ENCODE measurements at regions not wholly inside any gene's neighbourhood (a gene's known extent, or its start where the extent isn't known, plus 50 kb on each side); places are given as distances from the start of the nearest gene placed in this dataset.

- DNase-seq (ENCODE audit: low spot score) = no peak
- TF ChIP-seq CTCF (IDR thresholded peaks at IDR 0.05) = no peak
- no peak overlapping the region for H3K4me3 ChIP-seq
- H3K27ac ChIP-seq = no peak overlapping the region
These were observed 88.9 kb upstream of the RUNX3 start for GRCh38 chr1:25018943-25019336.

GRCh38 chr1:25018110-25018735 is 88.1 kb upstream of the RUNX3 start:
- no peak for TF ChIP-seq CTCF (IDR thresholded peaks at IDR 0.05)
- H3K27ac ChIP-seq = no peak overlapping the region
- no peak for DNase-seq (ENCODE audit: low spot score)
- H3K4me3 ChIP-seq = no peak overlapping the region

- no peak for TF ChIP-seq CTCF (IDR thresholded peaks at IDR 0.05)
- H3K4me3 ChIP-seq = no peak overlapping the region
- no peak overlapping the region for H3K27ac ChIP-seq
- no peak for DNase-seq (ENCODE audit: low spot score)
These were observed 87.5 kb upstream of the RUNX3 start for GRCh38 chr1:25017436-25018109.

GRCh38 chr1:25012966-25013962 is 83.2 kb upstream of the RUNX3 start:
- TF ChIP-seq CTCF (IDR thresholded peaks at IDR 0.05) = no peak
- no peak overlapping the region for H3K4me3 ChIP-seq
- no peak for DNase-seq (ENCODE audit: low spot score)
- H3K27ac ChIP-seq = no peak overlapping the region

- H3K4me3 ChIP-seq = no peak overlapping the region
- no peak for DNase-seq (ENCODE audit: low spot score)
- no peak overlapping the region for H3K27ac ChIP-seq
- TF ChIP-seq CTCF (IDR thresholded peaks at IDR 0.05) = no peak
These were observed 82.0 kb upstream of the RUNX3 start for GRCh38 chr1:25011943-25012638.

GRCh38 chr1:25011275-25011674 is 81.2 kb upstream of the RUNX3 start:
- DNase-seq (ENCODE audit: low spot score) = no peak
- no peak for TF ChIP-seq CTCF (IDR thresholded peaks at IDR 0.05)
- no peak overlapping the region for H3K27ac ChIP-seq

More at GRCh38 chr1:25011275-25011674, 81.2 kb upstream of the RUNX3 start:
- H3K4me3 ChIP-seq = no peak overlapping the region
